ENCODE measurements at regions not wholly inside any gene's neighbourhood (a gene's known extent, or its start where the extent isn't known, plus 50 kb on each side); places are given as distances from the start of the nearest gene placed in this dataset.

- Histone ChIP-seq H3K36me3 (ENCODE audit: control insufficient read depth in 2 of 2, insufficient read depth in 2 of 2, low read length in 1 of 2) (no peaks in the 10 kb centered on the region), H3K27ac (ENCODE audit: low read depth in 2 of 2, low read length in 1 of 2) (no peak overlapping the region), H3K9me3 (ENCODE audit: control insufficient read depth in 2 of 2, insufficient read depth in 1 of 2, low read depth in 1 of 2, low read length in 1 of 2) (no peaks in the 10 kb centered on the region), H3K4me3 (ENCODE audit: low read depth in 1 of 2, low read length in 2 of 2) (no peak overlapping the region), H3K27me3 (ENCODE audit: control insufficient read depth in 1 of 2, insufficient read depth in 2 of 2, low read length in 2 of 2) (no peaks in the 10 kb centered on the region), H3K4me1 (ENCODE audit: control insufficient read depth in 2 of 2, insufficient read depth in 2 of 2, low read length in 1 of 2) (peaks cover 0 to 9% of the 10 kb centered on the region in 2 donors)
- WGBS, 2 donors: 58 to 65% methylated on average over 6 of the region's 6 CpGs
Observed at GRCh38 chr10:78181381-78182055, 147.9 kb downstream of the RPS24 start.

GRCh38 chr10:78182841-78183240 is 149.2 kb downstream of the RPS24 start:
- no peaks in the 10 kb centered on the region for H3K27me3 ChIP-seq (ENCODE audit: control insufficient read depth in 1 of 2, insufficient read depth in 2 of 2, low read length in 2 of 2)

GRCh38 chr10:78184851-78185692 is 151.4 kb downstream of the RPS24 start:
- Histone ChIP-seq H3K27ac (ENCODE audit: low read depth in 2 of 2, low read length in 1 of 2) (no peak overlapping the region), H3K9me3 (ENCODE audit: control insufficient read depth in 2 of 2, insufficient read depth in 1 of 2, low read depth in 1 of 2, low read length in 1 of 2) (no peaks in the 10 kb centered on the region), H3K4me1 (ENCODE audit: control insufficient read depth in 2 of 2, insufficient read depth in 2 of 2, low read length in 1 of 2) (peaks cover 0 to 9% of the 10 kb centered on the region in 2 donors), H3K27me3 (ENCODE audit: control insufficient read depth in 1 of 2, insufficient read depth in 2 of 2, low read length in 2 of 2) (no peaks in the 10 kb centered on the region), H3K36me3 (ENCODE audit: control insufficient read depth in 2 of 2, insufficient read depth in 2 of 2, low read length in 1 of 2) (no peaks in the 10 kb centered on the region), H3K4me3 (ENCODE audit: low read depth in 1 of 2, low read length in 2 of 2) (no peak overlapping the region)
- 81 to 82% methylated on average over 19 of the region's 19 CpGs for WGBS, 2 donors

More at GRCh38 chr10:78182841-78183240, 149.2 kb downstream of the RPS24 start:
- 84 to 90% methylated on average over 1 of the region's 1 CpG for WGBS, 2 donors
- Histone ChIP-seq H3K27ac (ENCODE audit: low read depth in 2 of 2, low read length in 1 of 2) (no peak overlapping the region), H3K4me1 (ENCODE audit: control insufficient read depth in 2 of 2, insufficient read depth in 2 of 2, low read length in 1 of 2) (peaks cover 0 to 9% of the 10 kb centered on the region in 2 donors), H3K4me3 (ENCODE audit: low read depth in 1 of 2, low read length in 2 of 2) (no peak overlapping the region), H3K36me3 (ENCODE audit: control insufficient read depth in 2 of 2, insufficient read depth in 2 of 2, low read length in 1 of 2) (no peaks in the 10 kb centered on the region), H3K9me3 (ENCODE audit: control insufficient read depth in 2 of 2, insufficient read depth in 1 of 2, low read depth in 1 of 2, low read length in 1 of 2) (no peaks in the 10 kb centered on the region)

GRCh38 chr10:78185693-78186055 is 152.0 kb downstream of the RPS24 start:
- Histone ChIP-seq H3K4me1 (ENCODE audit: control insufficient read depth in 2 of 2, insufficient read depth in 2 of 2, low read length in 1 of 2) (peaks cover 0 to 9% of the 10 kb centered on the region in 2 donors), H3K9me3 (ENCODE audit: control insufficient read depth in 2 of 2, insufficient read depth in 1 of 2, low read depth in 1 of 2, low read length in 1 of 2) (no peaks in the 10 kb centered on the region), H3K4me3 (ENCODE audit: low read depth in 1 of 2, low read length in 2 of 2) (no peak overlapping the region), H3K27ac (ENCODE audit: low read depth in 2 of 2, low read length in 1 of 2) (no peak overlapping the region), H3K27me3 (ENCODE audit: control insufficient read depth in 1 of 2, insufficient read depth in 2 of 2, low read length in 2 of 2) (no peaks in the 10 kb centered on the region), H3K36me3 (ENCODE audit: control insufficient read depth in 2 of 2, insufficient read depth in 2 of 2, low read length in 1 of 2) (no peaks in the 10 kb centered on the region)
- WGBS, 2 donors: 75 to 83% methylated on average over 2 of the region's 2 CpGs

GRCh38 chr10:78186572-78186971 is 152.9 kb downstream of the RPS24 start:
- no peaks in the 10 kb centered on the region for H3K9me3 ChIP-seq (ENCODE audit: control insufficient read depth in 2 of 2, insufficient read depth in 1 of 2, low read depth in 1 of 2, low read length in 1 of 2)
- H3K27ac ChIP-seq (ENCODE audit: low read depth in 2 of 2, low read length in 1 of 2): no peak overlapping the region
- no peaks in the 10 kb centered on the region for H3K27me3 ChIP-seq (ENCODE audit: control insufficient read depth in 1 of 2, insufficient read depth in 2 of 2, low read length in 2 of 2)
- H3K36me3 ChIP-seq (ENCODE audit: control insufficient read depth in 2 of 2, insufficient read depth in 2 of 2, low read length in 1 of 2): no peaks in the 10 kb centered on the region
- H3K4me3 ChIP-seq (ENCODE audit: low read depth in 1 of 2, low read length in 2 of 2): no peak overlapping the region
- WGBS, 2 donors: 84 to 86% methylated on average over 3 of the region's 3 CpGs
- H3K4me1 ChIP-seq (ENCODE audit: control insufficient read depth in 2 of 2, insufficient read depth in 2 of 2, low read length in 1 of 2): peaks cover 0 to 5% of the 10 kb centered on the region in 2 donors

- 93 to 97% methylated on average over 2 of the region's 2 CpGs for WGBS, 2 donors
- no peak overlapping the region for H3K4me3 ChIP-seq (ENCODE audit: low read depth in 1 of 2, low read length in 2 of 2)
Observed at GRCh38 chr10:78187371-78187770, 153.7 kb downstream of the RPS24 start.

GRCh38 chr10:78188446-78188845 is 154.8 kb downstream of the RPS24 start:
- Histone ChIP-seq H3K4me3 (ENCODE audit: low read depth in 1 of 2, low read length in 2 of 2) (no peak overlapping the region), H3K4me1 (ENCODE audit: control insufficient read depth in 2 of 2, insufficient read depth in 2 of 2, low read length in 1 of 2) (no peaks in the 10 kb centered on the region), H3K36me3 (ENCODE audit: control insufficient read depth in 2 of 2, insufficient read depth in 2 of 2, low read length in 1 of 2) (no peaks in the 10 kb centered on the region), H3K9me3 (ENCODE audit: control insufficient read depth in 2 of 2, insufficient read depth in 1 of 2, low read depth in 1 of 2, low read length in 1 of 2) (peaks cover 0 to 2% of the 10 kb centered on the region in 2 donors), H3K27me3 (ENCODE audit: control insufficient read depth in 1 of 2, insufficient read depth in 2 of 2, low read length in 2 of 2) (no peaks in the 10 kb centered on the region), H3K27ac (ENCODE audit: low read depth in 2 of 2, low read length in 1 of 2) (no peak overlapping the region)
- 78 to 81% methylated on average over 4 of the region's 4 CpGs for WGBS, 2 donors

More at GRCh38 chr10:78187371-78187770, 153.7 kb downstream of the RPS24 start:
- H3K4me1 ChIP-seq (ENCODE audit: control insufficient read depth in 2 of 2, insufficient read depth in 2 of 2, low read length in 1 of 2): no peaks in the 10 kb centered on the region
- no peak overlapping the region for H3K27ac ChIP-seq (ENCODE audit: low read depth in 2 of 2, low read length in 1 of 2)
- no peaks in the 10 kb centered on the region for H3K9me3 ChIP-seq (ENCODE audit: control insufficient read depth in 2 of 2, insufficient read depth in 1 of 2, low read depth in 1 of 2, low read length in 1 of 2)
- H3K36me3 ChIP-seq (ENCODE audit: control insufficient read depth in 2 of 2, insufficient read depth in 2 of 2, low read length in 1 of 2): no peaks in the 10 kb centered on the region
- H3K27me3 ChIP-seq (ENCODE audit: control insufficient read depth in 1 of 2, insufficient read depth in 2 of 2, low read length in 2 of 2): no peaks in the 10 kb centered on the region

- Histone ChIP-seq H3K36me3 (ENCODE audit: control insufficient read depth in 2 of 2, insufficient read depth in 2 of 2, low read length in 1 of 2) (no peaks in the 10 kb centered on the region), H3K4me3 (ENCODE audit: low read depth in 1 of 2, low read length in 2 of 2) (no peak overlapping the region), H3K27ac (ENCODE audit: low read depth in 2 of 2, low read length in 1 of 2) (no peak overlapping the region), H3K27me3 (ENCODE audit: control insufficient read depth in 1 of 2, insufficient read depth in 2 of 2, low read length in 2 of 2) (no peaks in the 10 kb centered on the region), H3K9me3 (ENCODE audit: control insufficient read depth in 2 of 2, insufficient read depth in 1 of 2, low read depth in 1 of 2, low read length in 1 of 2) (peaks cover 0 to 3% of the 10 kb centered on the region in 2 donors), H3K4me1 (ENCODE audit: control insufficient read depth in 2 of 2, insufficient read depth in 2 of 2, low read length in 1 of 2) (no peaks in the 10 kb centered on the region)
- WGBS, 2 donors: 79 to 80% methylated on average over 10 of the region's 10 CpGs
Observed at GRCh38 chr10:78190051-78190825, 156.6 kb downstream of the RPS24 start.

- 83 to 92% methylated on average over 3 of the region's 3 CpGs for WGBS, 2 donors
- H3K27ac ChIP-seq (ENCODE audit: low read depth in 2 of 2, low read length in 1 of 2): no peak overlapping the region
- no peaks in the 10 kb centered on the region for H3K4me1 ChIP-seq (ENCODE audit: control insufficient read depth in 2 of 2, insufficient read depth in 2 of 2, low read length in 1 of 2)
- no peak overlapping the region for H3K4me3 ChIP-seq (ENCODE audit: low read depth in 1 of 2, low read length in 2 of 2)
- H3K9me3 ChIP-seq (ENCODE audit: control insufficient read depth in 2 of 2, insufficient read depth in 1 of 2, low read depth in 1 of 2, low read length in 1 of 2): peaks cover 0 to 3% of the 10 kb centered on the region in 2 donors
- H3K36me3 ChIP-seq (ENCODE audit: control insufficient read depth in 2 of 2, insufficient read depth in 2 of 2, low read length in 1 of 2): no peaks in the 10 kb centered on the region
- no peaks in the 10 kb centered on the region for H3K27me3 ChIP-seq (ENCODE audit: control insufficient read depth in 1 of 2, insufficient read depth in 2 of 2, low read length in 2 of 2)
Observed at GRCh38 chr10:78191301-78191700, 157.6 kb downstream of the RPS24 start.

Data from esophagus (tissue), 2 donors.